Colon (tissue), 2 donors: ENCODE measurements at regions not wholly inside any gene's neighbourhood (a gene's known extent, or its start where the extent isn't known, plus 50 kb on each side); places are given as distances from the start of the nearest gene placed in this dataset.
"Not testable (repeated sequence)": the region's sequence is repeated elsewhere in the genome, so short reads cannot be mapped to it uniquely, and the experiment has no call there.

ENCODE experiments used
- FAIRE-seq: peaks from 2 replicates; lab custom pipeline; 2012; peaks lifted over from hg19 to GRCh38; lab: Jason Lieb, UNC
- donor health status: control.
- donor health status: control.

GRCh38 chr3:194867270-194867983 lies 181.7 kb downstream of the FAM43A start:
- no peak for FAIRE-seq

GRCh38 chr3:194868831-194869230 lies 183.1 kb downstream of the FAM43A start:
- no peak for FAIRE-seq

GRCh38 chr3:194869482-194870169 lies 183.9 kb downstream of the FAM43A start:
- no peak for FAIRE-seq

DNA sequence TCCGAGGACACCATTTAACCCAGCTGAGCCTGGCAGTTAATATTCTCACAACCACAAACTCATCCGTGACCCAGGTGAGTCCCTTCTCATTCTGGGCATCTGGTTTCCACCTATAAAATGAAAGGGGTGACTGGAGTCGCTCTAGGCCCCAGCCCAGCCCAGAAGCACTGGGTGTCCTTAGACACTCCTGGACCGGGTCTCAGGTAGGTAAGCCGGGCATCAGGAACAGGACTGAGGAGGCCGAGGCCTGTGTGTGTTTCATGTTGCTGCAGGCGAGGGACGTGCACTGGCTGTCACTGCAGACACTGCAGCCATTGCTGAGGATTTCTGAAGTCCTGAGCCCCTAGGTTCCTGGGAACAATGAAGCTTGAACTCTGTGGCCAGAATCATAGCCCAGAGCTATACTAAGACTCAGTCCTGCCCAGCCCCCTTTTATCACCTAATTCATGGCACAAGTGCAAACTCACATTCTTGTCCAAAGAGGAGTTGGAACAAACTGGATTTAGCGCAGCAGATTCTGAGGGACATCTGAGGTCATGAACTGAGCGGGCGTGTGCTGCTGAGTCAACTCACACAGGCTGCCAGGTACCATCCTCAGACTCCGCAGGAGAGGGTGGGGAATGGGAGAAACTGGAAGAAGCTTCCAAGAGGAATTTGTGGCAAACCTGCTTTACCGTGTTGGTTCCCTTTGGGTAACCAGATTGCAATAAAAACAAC lies 184.9 kb downstream of the FAM43A start:
- FAIRE-seq: no peak

DNA sequence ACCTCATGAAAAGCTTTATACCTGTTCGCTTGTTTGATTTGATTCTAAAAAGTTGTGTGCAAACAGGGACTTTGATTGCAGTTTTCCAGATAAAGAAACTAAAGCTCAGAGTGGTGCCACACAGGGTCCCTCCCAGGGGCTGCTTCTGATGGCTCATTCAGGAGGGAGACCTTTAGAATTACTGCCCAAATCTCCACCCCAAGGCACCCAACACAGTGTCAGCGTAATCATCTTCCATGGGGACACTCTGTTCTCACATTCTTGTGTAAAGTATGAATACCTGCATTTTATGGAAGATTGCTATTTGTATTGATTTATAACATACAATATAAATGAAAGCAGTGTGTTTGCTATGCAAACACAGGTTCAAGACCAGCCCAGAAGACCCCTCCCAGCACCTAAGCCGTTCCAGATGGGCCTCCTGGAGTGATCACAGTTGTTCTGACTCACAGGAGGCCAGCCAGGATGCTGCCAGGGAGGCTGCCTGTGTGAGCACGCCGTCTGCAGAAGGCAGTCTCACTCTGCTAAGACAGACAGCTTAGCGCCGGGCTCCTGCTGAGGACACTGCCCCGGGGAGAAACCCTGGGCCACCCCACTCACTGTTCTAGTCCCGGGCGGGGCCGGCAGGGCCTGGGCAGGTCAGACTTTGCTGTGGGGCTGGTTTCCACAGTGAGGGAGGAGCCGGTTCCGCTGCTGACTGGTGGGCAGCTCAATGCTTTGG lies 185.6 kb downstream of the FAM43A start:
- FAIRE-seq: no peak

DNA sequence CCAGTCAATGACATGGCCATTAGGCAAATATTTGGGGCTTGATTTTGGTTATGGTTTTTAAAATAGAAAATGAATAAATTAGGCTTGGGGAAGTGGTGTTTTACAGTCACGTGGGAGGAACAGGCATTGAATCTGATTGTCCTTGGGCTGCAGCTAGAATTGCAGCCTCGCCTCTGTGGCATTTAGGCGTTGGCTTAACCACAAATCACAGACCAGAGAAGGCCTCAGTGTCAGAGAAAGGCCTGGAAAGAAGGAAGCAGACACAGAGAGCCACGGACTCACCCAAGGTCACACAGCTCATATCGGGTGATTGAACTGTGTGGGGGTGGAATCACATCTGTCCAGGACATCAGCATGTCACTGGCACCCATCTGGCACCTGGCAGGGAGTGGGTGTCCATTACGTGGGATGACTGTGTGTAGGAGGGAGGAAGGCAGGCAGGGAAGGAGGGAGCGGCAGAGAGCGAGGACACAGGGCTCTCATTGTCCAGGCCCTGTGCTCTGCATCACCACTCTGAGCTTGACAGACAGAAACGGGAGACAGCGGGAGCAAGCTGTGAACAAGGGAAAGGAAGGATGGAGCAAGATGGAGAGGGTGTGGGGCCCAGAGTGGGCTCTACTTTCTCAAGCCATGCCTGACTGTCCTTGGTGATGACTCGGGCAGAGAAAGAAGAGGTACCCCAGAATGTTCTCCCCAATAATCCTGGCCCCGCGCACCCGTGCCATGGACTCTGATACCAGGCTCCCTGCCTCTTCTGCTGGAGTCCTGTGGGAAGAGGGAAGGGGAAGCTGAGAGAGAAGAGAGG lies 186.4 kb downstream of the FAM43A start:
- no peak for FAIRE-seq

DNA sequence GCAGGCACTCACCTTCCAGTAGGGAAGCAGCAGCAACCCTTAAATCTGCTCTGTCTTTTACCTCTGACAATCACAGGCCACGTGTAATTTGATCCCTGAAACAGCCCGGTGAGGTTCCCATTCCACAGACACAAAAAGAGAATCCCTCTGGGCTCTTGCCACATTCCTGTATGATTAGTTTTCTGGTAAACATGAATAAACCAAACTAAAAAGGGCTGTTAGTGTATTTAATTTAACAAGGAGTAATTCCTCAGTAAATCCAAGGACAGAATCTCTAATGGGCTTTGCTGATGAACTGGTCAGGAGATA lies 186.9 kb downstream of the FAM43A start:
- FAIRE-seq: no peak

- not testable (repeated sequence) for FAIRE-seq
Observed at GRCh38 chr3:194873474-194873873, 187.8 kb downstream of the FAM43A start.

DNA sequence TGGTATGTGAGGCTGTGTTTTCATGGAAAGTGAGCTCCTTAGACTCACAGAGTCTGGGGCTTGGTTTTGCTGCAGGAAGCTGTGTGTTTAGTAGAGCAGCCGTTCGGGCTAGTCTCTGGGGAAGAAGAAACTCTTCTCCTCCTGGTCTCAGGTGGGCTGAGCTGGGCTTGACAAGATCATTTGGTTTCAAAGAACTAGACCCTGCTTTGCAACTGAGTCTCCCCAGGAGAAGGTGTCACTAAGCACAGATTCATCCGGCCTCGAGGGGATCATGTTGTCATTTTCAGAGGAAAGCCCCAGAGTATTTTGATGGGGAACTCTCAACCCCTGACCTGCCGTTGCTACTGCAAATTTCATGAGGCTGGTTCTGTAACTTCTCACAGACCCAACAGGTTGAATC lies 188.5 kb downstream of the FAM43A start:
- FAIRE-seq: no peak

DNA sequence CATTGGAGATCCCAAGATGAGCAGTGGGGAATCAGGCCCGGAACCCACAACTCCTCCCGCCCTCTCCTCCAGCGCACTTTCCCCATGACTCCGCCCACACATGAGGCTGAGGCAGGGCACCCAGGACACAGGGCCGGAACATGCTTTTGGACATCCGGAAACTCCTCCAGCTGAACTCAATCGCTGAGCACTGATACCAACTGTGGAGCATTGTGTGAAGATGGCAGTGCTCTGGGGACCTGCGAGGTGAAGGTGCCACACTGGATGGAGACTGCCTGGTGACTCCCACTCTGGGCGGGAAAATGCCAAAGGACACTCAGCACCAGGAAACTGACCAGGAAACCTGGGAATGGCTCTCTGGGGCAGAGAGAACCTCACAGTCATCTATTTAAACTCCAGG lies 189.1 kb downstream of the FAM43A start:
- FAIRE-seq: no peak

DNA sequence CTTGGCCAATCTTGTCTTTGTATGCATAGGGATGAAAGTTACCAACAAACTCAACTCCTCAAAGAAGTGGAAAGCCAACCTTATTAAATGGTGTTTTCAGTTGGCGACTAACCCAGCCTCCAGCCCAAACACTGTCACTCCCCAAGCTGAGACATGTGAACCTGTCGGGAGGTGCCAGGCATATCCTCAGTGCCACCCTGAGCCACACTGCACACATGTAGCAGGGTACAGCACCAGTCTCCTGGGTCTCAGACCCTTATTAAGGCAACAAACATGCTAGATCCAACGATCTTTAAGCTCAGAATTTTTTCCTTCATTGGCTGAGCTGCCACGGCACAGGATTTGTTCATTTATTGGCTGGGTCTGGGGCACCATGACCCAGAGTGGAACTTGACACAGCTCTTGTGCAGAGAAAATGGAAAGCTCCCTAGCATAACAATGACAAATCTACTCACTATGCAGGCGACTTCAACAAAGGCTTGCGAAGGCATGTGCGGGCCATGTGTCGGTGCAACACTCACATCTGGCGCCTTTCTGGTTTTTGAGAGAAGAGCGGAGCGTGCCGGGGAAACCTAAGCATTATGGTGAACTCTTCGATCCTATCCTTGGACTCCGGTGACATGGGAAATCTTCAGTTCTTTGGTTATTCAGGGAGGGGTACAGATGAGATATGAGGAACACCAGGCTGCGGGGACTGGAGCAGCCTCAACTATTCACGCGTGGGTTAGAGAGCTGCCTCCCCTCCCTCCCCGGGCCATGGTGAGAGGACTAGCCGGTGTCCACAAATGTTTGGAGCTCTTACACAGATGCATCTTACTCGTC lies 190.1 kb downstream of the FAM43A start:
- FAIRE-seq: no peak

GRCh38 chr3:194876403-194877095 lies 190.9 kb downstream of the FAM43A start:
- no peak for FAIRE-seq

DNA sequence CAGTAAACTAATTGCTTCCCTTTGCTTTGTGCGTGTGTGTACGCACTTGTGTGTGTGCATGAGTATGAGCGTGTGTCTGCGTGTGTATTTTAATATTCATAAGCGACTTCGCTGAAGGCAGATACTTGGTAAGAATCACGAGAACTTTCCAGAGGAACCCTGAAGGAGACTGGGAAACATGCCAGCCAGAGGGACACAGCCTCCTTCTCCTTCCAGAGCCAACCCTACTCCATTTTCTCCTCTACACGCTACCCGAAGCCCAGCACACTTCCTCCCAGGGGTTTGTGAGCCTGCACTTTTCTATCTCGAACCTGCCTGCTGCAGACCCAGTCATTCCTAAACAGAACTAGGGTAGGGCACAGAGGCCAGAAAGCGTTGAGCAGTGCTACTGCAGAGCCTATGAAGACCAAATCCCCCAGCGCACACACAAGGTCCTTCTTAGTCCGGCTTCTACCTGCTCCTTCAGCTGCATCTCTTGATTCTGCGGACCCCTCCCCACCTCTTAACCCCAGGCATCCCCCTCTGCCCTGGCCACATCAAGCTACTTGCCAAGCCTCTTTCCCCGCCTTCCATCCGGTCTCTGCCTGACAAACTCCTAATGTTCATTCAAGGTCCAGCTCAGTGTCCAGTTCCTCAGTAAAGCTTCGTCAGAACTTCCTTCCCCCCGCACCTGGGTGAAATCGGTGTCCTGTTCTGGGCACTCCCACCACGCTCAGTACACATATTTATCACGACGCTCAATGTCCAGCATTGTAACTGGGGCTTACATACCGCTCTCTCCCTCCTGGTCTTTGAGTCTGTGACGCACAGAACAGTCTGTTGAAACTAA lies 191.8 kb downstream of the FAM43A start:
- FAIRE-seq: no peak

DNA sequence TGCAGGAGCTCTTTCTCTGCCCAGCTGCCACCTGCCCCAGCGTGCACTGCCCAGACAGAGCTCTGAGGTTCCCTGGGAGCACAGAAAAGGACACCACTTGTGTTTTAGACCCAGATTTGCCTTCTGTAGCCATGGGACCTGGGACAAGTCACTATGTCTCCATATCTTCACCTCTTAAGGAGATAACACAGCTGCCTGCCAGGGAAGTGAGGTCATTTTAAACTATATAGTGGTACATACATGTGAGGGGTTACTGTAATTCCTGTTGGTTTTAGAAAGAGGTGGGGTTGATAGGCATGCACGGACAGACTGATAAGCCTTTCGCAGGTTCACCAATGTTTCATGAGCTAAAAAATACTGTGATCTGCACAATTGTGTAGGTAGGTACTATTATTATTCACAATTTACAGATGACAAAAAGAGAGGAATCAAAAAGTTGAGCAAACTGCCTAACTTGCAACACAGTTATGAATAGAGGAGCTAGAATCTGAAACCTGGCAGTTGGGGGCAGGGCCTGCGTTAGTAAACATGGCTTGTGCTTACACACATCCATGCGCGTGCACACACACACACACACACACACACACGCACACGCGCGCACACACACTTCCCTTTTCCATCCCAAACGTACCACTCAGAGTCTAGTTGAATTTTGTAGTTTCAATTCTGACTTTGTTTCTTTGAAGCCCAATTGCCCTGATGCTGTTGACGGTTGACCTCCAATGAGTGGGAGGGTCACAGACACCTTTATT lies 193.6 kb downstream of the FAM43A start:
- FAIRE-seq: no peak

DNA sequence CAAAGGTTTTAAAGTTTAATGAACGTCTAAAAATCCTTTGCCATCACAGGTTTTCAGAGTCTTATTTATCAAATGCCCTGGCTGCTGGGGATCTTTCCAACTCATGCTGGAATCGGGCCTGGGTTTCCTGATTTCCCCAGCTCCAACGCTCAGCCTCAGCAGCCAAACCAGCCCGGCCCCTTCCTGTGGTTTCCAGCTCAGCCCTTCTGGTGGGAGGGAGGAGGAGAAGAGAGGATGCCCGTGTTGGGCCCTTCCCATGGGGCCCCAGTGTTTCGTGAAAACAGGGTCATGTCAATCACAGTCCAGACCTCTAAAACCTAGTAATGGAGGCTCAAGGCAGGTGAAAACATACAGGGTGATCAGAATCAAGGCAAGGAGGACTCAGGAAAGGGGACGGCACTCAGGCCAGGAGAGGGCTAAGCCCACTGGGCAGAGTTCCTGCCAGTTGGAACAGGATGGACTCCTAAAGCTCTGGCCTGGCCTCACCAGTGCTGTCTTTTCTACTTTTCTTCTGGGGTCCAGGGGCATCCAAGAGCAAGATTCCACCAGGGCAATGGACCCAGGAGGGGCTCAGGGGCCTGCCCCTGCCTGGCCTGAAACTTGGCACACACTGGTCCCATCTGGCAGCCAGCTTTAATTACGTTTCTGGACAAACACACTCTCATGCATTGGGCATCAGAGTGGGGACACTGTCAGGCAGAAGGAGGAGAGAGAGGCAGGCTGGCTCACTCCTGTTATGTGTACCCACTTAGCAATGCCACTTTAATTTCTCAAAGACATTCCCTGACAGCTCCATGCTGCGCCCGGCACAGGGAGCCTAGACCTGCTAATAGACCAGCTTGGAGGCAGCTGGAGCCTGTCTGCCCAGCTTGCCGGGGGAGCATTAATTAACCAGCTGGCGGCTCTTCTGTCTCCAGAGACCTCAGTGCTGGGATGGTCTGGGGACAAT lies 194.6 kb downstream of the FAM43A start:
- no peak for FAIRE-seq

- no peak for FAIRE-seq
Observed at GRCh38 chr3:194880940-194881925, 195.6 kb downstream of the FAM43A start.
